ENCODE measurements at regions not wholly inside any gene's neighbourhood (a gene's known extent, or its start where the extent isn't known, plus 50 kb on each side); places are given as distances from the start of the nearest gene placed in this dataset.

GRCh38 chr1:199836430-199836829 is 191.1 kb upstream of the NR5A2 start:
- no peak for TF ChIP-seq CTCF (conservative IDR thresholded peaks at IDR 0.05 in 1 of 2, IDR thresholded peaks at IDR 0.05 in 1 of 2; ENCODE audit: extremely low read depth in 1 of 2, insufficient read depth in 1 of 2, low read depth in 1 of 2, low read length in 2 of 2)
- TF ChIP-seq EZH2 (IDR thresholded peaks at IDR 0.05; ENCODE audit: borderline replicate concordance, low read length), result no peak
